WTC11 (cell line): ENCODE measurements at regions not wholly inside any gene's neighbourhood (a gene's known extent, or its start where the extent isn't known, plus 50 kb on each side); places are given as distances from the start of the nearest gene placed in this dataset.
A peak's percentile ranks its signal among the peaks of the same experiment; 100 is the strongest.

Source experiments
- ATAC-seq: fragments of 200-7000 bp; cut with Tn5 transposase; 2 replicates; pipeline ENCODE4 v1.10.0; 2021; ENCODE audit warnings: mild to moderate bottlenecking, moderate library complexity
- CTCF ChIA-PET: fragments of 300-600 bp; sonication (Branson Sonifier 250); formaldehyde crosslinking; loops from one replicate; lab custom pipeline; 2021; ENCODE audit warnings: antibody characterized with exemption; lab: Charles Lee
- POLR2A ChIA-PET: fragments of 350-600 bp; sonication (Branson Sonifier 250); formaldehyde crosslinking; loops from one replicate; lab custom pipeline; 2021; ENCODE audit warnings: antibody characterized with exemption; lab: Charles Lee
- DNase-seq: peaks from one replicate; pipeline ENCODE4 v3.0.0; 2021; ENCODE audit warnings: low spot score
- H3K27ac Mint-ChIP-seq: 2 replicates; pipeline ENCODE4 v1.8.0; 2021; ENCODE audit warnings: mixed read lengths
- H3K27me3 Mint-ChIP-seq: 2 replicates; pipeline ENCODE4 v1.8.0; 2021; ENCODE audit warnings: low read depth, mild to moderate bottlenecking, moderate library complexity, mixed read lengths
- H3K36me3 Mint-ChIP-seq: 2 replicates; pipeline ENCODE4 v1.8.0; 2021; ENCODE audit warnings: mixed read lengths
- H3K4me1 Mint-ChIP-seq: 2 replicates; pipeline ENCODE4 v1.8.0; 2022; ENCODE audit warnings: mixed read lengths
- H3K4me3 Mint-ChIP-seq: 2 replicates; pipeline ENCODE4 v1.8.0; 2021; ENCODE audit warnings: mild to moderate bottlenecking, moderate library complexity, mixed read lengths
- H3K9me3 Mint-ChIP-seq: 2 replicates; pipeline ENCODE4 v1.8.0; 2021; ENCODE audit warnings: mixed read lengths
- ATF2 ChIP-seq: sonication (generic); formaldehyde crosslinking; IDR thresholded peaks from 2 replicates; pipeline ENCODE4 v1.8.1; 2022; ENCODE audit warnings: low read depth, missing genetic modification reagents, borderline replicate concordance
- CREM ChIP-seq: sonication (generic); formaldehyde crosslinking; IDR thresholded peaks from 2 replicates; pipeline ENCODE4 v1.8.1; 2022; ENCODE audit warnings: mild to moderate bottlenecking, missing genetic modification reagents, moderate library complexity
- ETV6 ChIP-seq: sonication (generic); formaldehyde crosslinking; IDR thresholded peaks from 2 replicates; pipeline ENCODE4 v1.8.1; 2022; ENCODE audit warnings: mild to moderate bottlenecking, missing genetic modification reagents
- GABPB1 ChIP-seq: sonication (generic); formaldehyde crosslinking; IDR thresholded peaks from 2 replicates; pipeline ENCODE4 v1.8.1; 2023; ENCODE audit warnings: mild to moderate bottlenecking, missing genetic modification reagents
- HMGXB4 ChIP-seq: sonication (generic); formaldehyde crosslinking; IDR thresholded peaks from 2 replicates; pipeline ENCODE4 v1.8.1; 2023; ENCODE audit warnings: mild to moderate bottlenecking, moderate library complexity, missing genetic modification reagents
- IRF1 ChIP-seq: sonication (generic); formaldehyde crosslinking; IDR thresholded peaks from 2 replicates; pipeline ENCODE4 v1.8.0; 2023; ENCODE audit warnings: missing genetic modification reagents
- KAT7 ChIP-seq: sonication (generic); formaldehyde crosslinking; IDR thresholded peaks from 2 replicates; pipeline ENCODE4 v1.8.1; 2023; ENCODE audit warnings: missing genetic modification reagents, mild to moderate bottlenecking, borderline replicate concordance
- PRRX2 ChIP-seq: fragments of 250-450 bp; sonication (Bioruptor Pico); IDR thresholded peaks from 2 replicates; pipeline ENCODE4 v1.8.0; 2021; ENCODE audit warnings: mild to moderate bottlenecking
- TEAD1 ChIP-seq: sonication (generic); formaldehyde crosslinking; IDR thresholded peaks from 2 replicates; pipeline ENCODE4 v1.8.0; 2022; ENCODE audit warnings: mild to moderate bottlenecking, missing genetic modification reagents
- ZNF121 ChIP-seq: sonication (generic); formaldehyde crosslinking; IDR thresholded peaks from 2 replicates; pipeline ENCODE4 v1.8.0; 2023; ENCODE audit warnings: missing genetic modification reagents
- ZNF232 ChIP-seq: sonication (generic); formaldehyde crosslinking; IDR thresholded peaks from 2 replicates; pipeline ENCODE4 v1.8.0; 2022; ENCODE audit warnings: mild to moderate bottlenecking, missing genetic modification reagents
- ZNF317 ChIP-seq: sonication (generic); formaldehyde crosslinking; IDR thresholded peaks from 2 replicates; pipeline ENCODE4 v1.8.1; 2023; ENCODE audit warnings: low read depth, mild to moderate bottlenecking, moderate library complexity, missing genetic modification reagents, borderline replicate concordance
- TF ChIP-seq, protein P1 (sequence below): sonication (generic); formaldehyde crosslinking; IDR thresholded peaks from 2 replicates; pipeline ENCODE4 v1.8.1; 2023; ENCODE audit warnings: mild to moderate bottlenecking, missing genetic modification reagents
- TF ChIP-seq, protein P2 (sequence below): sonication (generic); formaldehyde crosslinking; IDR thresholded peaks from 2 replicates; pipeline ENCODE4 v1.8.1; 2022; ENCODE audit warnings: low read depth, mild to moderate bottlenecking, moderate library complexity, missing genetic modification reagents, borderline replicate concordance

- ChIA-PET CTCF (interaction anchor here (1.3 kb wide), 1 partner anchor 247 kb away, joined by 3 read pairs; no protein-coding TSS in a partner anchor), POLR2A (no interaction called here)
- peaks cover 2% of the 10 kb centered on the region; the same call in 1 of the 2 replicates for H3K36me3 Mint-ChIP-seq
- ATAC-seq (no peak), DNase-seq (no peak)
- no peak overlapping the region for H3K4me3 Mint-ChIP-seq
- peaks cover 10% of the 10 kb centered on the region for H3K4me1 Mint-ChIP-seq
- H3K27me3 Mint-ChIP-seq, result peaks cover 7% of the 10 kb centered on the region; the same call in 1 of the 2 replicates
- H3K27ac Mint-ChIP-seq, result no peak overlapping the region
- no peak for TF ChIP-seq ZNF317 (CRISPR knock-in tag)
- TF ChIP-seq IRF1, result no peak
- no peak for TF ChIP-seq GABPB1 (CRISPR knock-in tag)
- TF ChIP-seq ETV6, result no peak
- no peak for TF ChIP-seq HMGXB4 (CRISPR knock-in tag)
- TF ChIP-seq ZNF232 (CRISPR knock-in tag), result no peak
- TF ChIP-seq KAT7, result no peak
- no peak for TF ChIP-seq PRRX2
- no peak for TF ChIP-seq ZNF121
- TF ChIP-seq, protein P1, sequence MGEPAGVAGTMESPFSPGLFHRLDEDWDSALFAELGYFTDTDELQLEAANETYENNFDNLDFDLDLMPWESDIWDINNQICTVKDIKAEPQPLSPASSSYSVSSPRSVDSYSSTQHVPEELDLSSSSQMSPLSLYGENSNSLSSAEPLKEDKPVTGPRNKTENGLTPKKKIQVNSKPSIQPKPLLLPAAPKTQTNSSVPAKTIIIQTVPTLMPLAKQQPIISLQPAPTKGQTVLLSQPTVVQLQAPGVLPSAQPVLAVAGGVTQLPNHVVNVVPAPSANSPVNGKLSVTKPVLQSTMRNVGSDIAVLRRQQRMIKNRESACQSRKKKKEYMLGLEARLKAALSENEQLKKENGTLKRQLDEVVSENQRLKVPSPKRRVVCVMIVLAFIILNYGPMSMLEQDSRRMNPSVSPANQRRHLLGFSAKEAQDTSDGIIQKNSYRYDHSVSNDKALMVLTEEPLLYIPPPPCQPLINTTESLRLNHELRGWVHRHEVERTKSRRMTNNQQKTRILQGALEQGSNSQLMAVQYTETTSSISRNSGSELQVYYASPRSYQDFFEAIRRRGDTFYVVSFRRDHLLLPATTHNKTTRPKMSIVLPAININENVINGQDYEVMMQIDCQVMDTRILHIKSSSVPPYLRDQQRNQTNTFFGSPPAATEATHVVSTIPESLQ (CRISPR knock-in tag), result no peak
- TF ChIP-seq, protein P2, sequence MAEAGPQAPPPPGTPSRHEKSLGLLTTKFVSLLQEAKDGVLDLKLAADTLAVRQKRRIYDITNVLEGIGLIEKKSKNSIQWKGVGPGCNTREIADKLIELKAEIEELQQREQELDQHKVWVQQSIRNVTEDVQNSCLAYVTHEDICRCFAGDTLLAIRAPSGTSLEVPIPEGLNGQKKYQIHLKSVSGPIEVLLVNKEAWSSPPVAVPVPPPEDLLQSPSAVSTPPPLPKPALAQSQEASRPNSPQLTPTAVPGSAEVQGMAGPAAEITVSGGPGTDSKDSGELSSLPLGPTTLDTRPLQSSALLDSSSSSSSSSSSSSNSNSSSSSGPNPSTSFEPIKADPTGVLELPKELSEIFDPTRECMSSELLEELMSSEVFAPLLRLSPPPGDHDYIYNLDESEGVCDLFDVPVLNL (CRISPR knock-in tag), result no peak
- TF ChIP-seq TEAD1 (CRISPR knock-in tag), result no peak
- TF ChIP-seq ATF2 (CRISPR knock-in tag), result no peak
- TF ChIP-seq CREM (CRISPR knock-in tag), result no peak
- no peaks in the 10 kb centered on the region for H3K9me3 Mint-ChIP-seq
These were observed 52.8 kb downstream of the FAM43A start for GRCh38 chr3:194738254-194739093.

DNA sequence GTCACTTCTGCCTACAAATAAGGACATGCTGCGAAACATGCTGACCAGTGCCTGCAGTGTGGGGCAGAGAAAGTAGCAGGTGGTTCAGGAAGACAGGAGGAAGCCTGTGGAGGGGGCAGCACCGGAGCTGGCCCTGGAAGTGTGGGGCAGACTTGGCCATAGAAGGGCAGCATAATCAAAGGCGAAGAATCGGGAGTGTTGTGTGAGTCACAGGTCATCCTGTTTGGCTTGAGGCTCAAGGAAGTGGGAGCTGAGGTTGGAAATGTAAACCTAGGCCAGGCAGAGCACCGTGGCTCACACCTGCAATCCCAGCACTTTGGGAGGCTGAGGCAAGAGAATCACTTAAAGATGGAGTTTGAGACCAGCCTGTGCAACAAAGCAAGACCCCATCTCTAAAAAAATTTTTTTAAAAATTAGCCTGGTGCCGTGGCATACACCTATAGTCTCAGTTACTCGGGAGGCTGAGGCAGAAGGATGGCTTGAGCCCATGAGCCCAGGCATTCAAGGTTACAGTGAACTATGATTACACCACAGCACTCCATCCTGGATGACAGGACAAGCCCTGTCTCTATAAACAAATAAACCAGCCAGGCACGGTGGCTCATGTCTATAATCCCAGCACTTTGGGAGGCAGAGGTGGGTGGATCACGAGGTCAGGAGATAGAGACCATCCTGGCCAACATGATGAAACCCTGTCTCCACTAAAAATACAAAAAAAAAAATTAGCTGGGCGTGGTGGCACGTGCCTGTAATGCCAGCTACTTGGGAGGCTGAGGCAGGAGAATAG, 54.0 kb downstream of the FAM43A start:
- Mint-ChIP-seq H3K36me3 (peaks cover 2% of the 10 kb centered on the region; the same call in 1 of the 2 replicates), H3K9me3 (no peaks in the 10 kb centered on the region), H3K4me1 (peaks cover 10% of the 10 kb centered on the region), H3K4me3 (no peak overlapping the region), H3K27ac (no peak overlapping the region), H3K27me3 (peaks cover 6% of the 10 kb centered on the region; the same call in 1 of the 2 replicates)
- POLR2A ChIA-PET, result no interaction called here
- no peak for DNase-seq
- no peak for ATAC-seq
- TF ChIP-seq GABPB1 (CRISPR knock-in tag) (peak; percentile 57; the same call in 1 of the 2 replicates), ZNF317 (CRISPR knock-in tag) (no peak)
- CTCF ChIA-PET, result interaction anchor here (1.3 kb wide), 1 partner anchor 246 kb away, joined by 3 read pairs; no protein-coding TSS in a partner anchor
